GF-D8 (cell line): ENCODE measurements at regions not wholly inside any gene's neighbourhood (a gene's known extent, or its start where the extent isn't known, plus 50 kb on each side); places are given as distances from the start of the nearest gene placed in this dataset.
"Not testable (repeated sequence)": the region's sequence is repeated elsewhere in the genome, so short reads cannot be mapped to it uniquely, and the experiment has no call there.

Experiments used
- DNase-seq: peaks from one replicate; lab custom pipeline; 2025; lab: John Stamatoyannopoulos, UW

GRCh38 chr7:54129035-54129434 lies 413.1 kb upstream of the VSTM2A start:
- DNase-seq = no peak

- no peak for DNase-seq
Measured at GRCh38 chr7:54141576-54141975, 400.6 kb upstream of the VSTM2A start.

GRCh38 chr7:54145716-54146115 lies 396.5 kb upstream of the VSTM2A start:
- DNase-seq = no peak

- DNase-seq = no peak
Measured at GRCh38 chr7:54153462-54153861, 388.7 kb upstream of the VSTM2A start.

GRCh38 chr7:54159088-54159487 lies 383.1 kb upstream of the VSTM2A start:
- DNase-seq = no peak

GRCh38 chr7:54161621-54162020 lies 380.6 kb upstream of the VSTM2A start:
- DNase-seq = peak; percentile 6

GRCh38 chr7:54166419-54166818 lies 375.8 kb upstream of the VSTM2A start:
- no peak for DNase-seq

GRCh38 chr7:54179321-54180029 lies 362.7 kb upstream of the VSTM2A start:
- DNase-seq = no peak

- no peak for DNase-seq
Measured at GRCh38 chr7:54180796-54181195, 361.4 kb upstream of the VSTM2A start.

GRCh38 chr7:54183055-54183454 lies 359.1 kb upstream of the VSTM2A start:
- no peak for DNase-seq

- DNase-seq = no peak
Measured at GRCh38 chr7:54186336-54186735, 355.8 kb upstream of the VSTM2A start.

GRCh38 chr7:54187886-54188685 lies 354.1 kb upstream of the VSTM2A start:
- no peak for DNase-seq

GRCh38 chr7:54188843-54189242 lies 353.3 kb upstream of the VSTM2A start:
- DNase-seq = no peak

- DNase-seq = no peak
Measured at GRCh38 chr7:54189330-54189729, 352.8 kb upstream of the VSTM2A start.

- no peak for DNase-seq
Measured at GRCh38 chr7:54201501-54201900, 340.7 kb upstream of the VSTM2A start.

- DNase-seq = no peak
Measured at GRCh38 chr7:54215424-54215823, 326.8 kb upstream of the VSTM2A start.

GRCh38 chr7:54226030-54226429 lies 316.1 kb upstream of the VSTM2A start:
- not testable (repeated sequence) for DNase-seq

- DNase-seq = no peak
Measured at GRCh38 chr7:54242776-54243175, 299.4 kb upstream of the VSTM2A start.

GRCh38 chr7:54245020-54245419 lies 297.2 kb upstream of the VSTM2A start:
- no peak for DNase-seq

GRCh38 chr7:54249686-54250085 lies 292.5 kb upstream of the VSTM2A start:
- DNase-seq = no peak

- DNase-seq = no peak
Measured at GRCh38 chr7:54252256-54253035, 289.7 kb upstream of the VSTM2A start.

- DNase-seq = no peak
Measured at GRCh38 chr7:54253036-54253373, 289.2 kb upstream of the VSTM2A start.

- DNase-seq = no peak
Measured at GRCh38 chr7:54255242-54255641, 286.9 kb upstream of the VSTM2A start.
